GM12878 (cell line): ENCODE measurements at regions not wholly inside any gene's neighbourhood (a gene's known extent, or its start where the extent isn't known, plus 50 kb on each side); places are given as distances from the start of the nearest gene placed in this dataset.

Experiments
- ATAC-seq: fragments of 200-7000 bp; cut with Tn5 transposase; 3 replicates; pipeline ENCODE4 v1.9.1; 2020; ENCODE audit warnings: mild to moderate bottlenecking, moderate library complexity
- BruUV-seq: library from RNA; stranded (reverse); fragments of 400-500 nt; replicated peaks from 2 replicates; lab custom pipeline; 2021; lab: Mats Ljungman, UMichigan
- CTCF ChIA-PET: fragments of 300-600 bp; sonication (Branson Sonifier 250); formaldehyde crosslinking; extraction: SDS; loops from one replicate; lab custom pipeline; 2021; ENCODE audit warnings: inconsistent platforms; lab: Yijun Ruan, JAX
- POLR2A ChIA-PET: fragments of 350-600 bp; formaldehyde crosslinking; extraction: SDS; loops from one replicate; lab custom pipeline; 2021; ENCODE audit warnings: inconsistent platforms; lab: Charles Lee
- RAD21 ChIA-PET: fragments of 300-600 bp; sonication (Branson Sonifier 250); formaldehyde crosslinking; loops from one replicate; lab custom pipeline; 2023; ENCODE audit warnings: antibody characterized with exemption; ENCODE audit not compliant: unreplicated experiment; lab: Charles Lee
- SMC1A ChIA-PET: fragments of 300-600 bp; sonication (Branson Sonifier 250); formaldehyde crosslinking; loops from one replicate; lab custom pipeline; 2023; ENCODE audit not compliant: unreplicated experiment, uncharacterized antibody; lab: Charles Lee
- DNase-seq: peaks from one replicate; pipeline ENCODE4 v3.0.0-alpha.2; 2011; ENCODE audit warnings: low read depth, low spot score
- FAIRE-seq: peaks from 3 replicates; lab custom pipeline; 2011; peaks lifted over from hg19 to GRCh38; lab: Jason Lieb, UNC
- H2AFZ ChIP-seq: 2 replicates; pipeline ENCODE4 v1.6.0; 2011; ENCODE audit warnings: low read depth, low read length, control low read depth; ENCODE audit not compliant: control insufficient read depth
- H3K27ac ChIP-seq: 2 replicates; pipeline ENCODE4 v1.5.1; 2011; ENCODE audit warnings: control low read depth; ENCODE audit not compliant: control insufficient read depth, insufficient read depth
- H3K27me3 ChIP-seq, 2 experiments: replicated peaks in 1 of 2; 2 replicates each; pipeline versions ENCODE4 v1.6.0 to v1.6.1; 2011; ENCODE audit warnings: low read length in 1 of 2; ENCODE audit not compliant: control insufficient read depth in 2 of 2, insufficient read depth in 2 of 2
- H3K36me3 ChIP-seq, 2 experiments: 2 replicates each; pipeline ENCODE4 v1.5.1; 2011; ENCODE audit warnings: low read length in 1 of 2; ENCODE audit not compliant: control insufficient read depth in 2 of 2, insufficient read depth in 2 of 2
- H3K4me1 ChIP-seq: 2 replicates; pipeline ENCODE4 v1.6.1; 2011; ENCODE audit warnings: mild to moderate bottlenecking, low read length, moderate library complexity, mixed read lengths; ENCODE audit not compliant: control insufficient read depth, insufficient read depth
- H3K4me2 ChIP-seq: 2 replicates; pipeline ENCODE4 v1.6.0; 2011; ENCODE audit warnings: control low read depth; ENCODE audit not compliant: control insufficient read depth, insufficient read depth
- H3K4me3 ChIP-seq: fragments of 200-600 bp; sonication (generic); 2 replicates; pipeline ENCODE4 v1.5.1; 2016
- H3K79me2 ChIP-seq: 2 replicates; pipeline ENCODE4 v1.6.0; 2011; ENCODE audit warnings: low read length; ENCODE audit not compliant: control insufficient read depth, insufficient read depth
- H3K9ac ChIP-seq: 2 replicates; pipeline ENCODE4 v1.8.0; 2011; ENCODE audit warnings: low read length, control low read depth, mixed read lengths; ENCODE audit not compliant: control insufficient read depth, insufficient read depth
- H3K9me3 ChIP-seq: replicated peaks from 3 replicates; pipeline ENCODE4 v1.5.1; 2011; ENCODE audit warnings: mild to moderate bottlenecking, low read length; ENCODE audit not compliant: control insufficient read depth, insufficient read depth
- H4K20me1 ChIP-seq: 2 replicates; pipeline ENCODE4 v1.6.0; 2011; ENCODE audit not compliant: control insufficient read depth, insufficient read depth
- ASH2L ChIP-seq: fragments of 300-600, 200-600 bp; sonication (generic); IDR thresholded peaks from 2 replicates; pipeline ENCODE4 v1.6.1; 2017; ENCODE audit warnings: low read depth, mild to moderate bottlenecking, borderline replicate concordance
- ATF2 ChIP-seq: IDR thresholded peaks from 2 replicates; pipeline ENCODE4 v1.6.1; 2012; ENCODE audit warnings: low read length, inconsistent platforms
- EED ChIP-seq: sonication (generic); IDR thresholded peaks from 2 replicates; pipeline ENCODE4 v1.6.1; 2016; ENCODE audit warnings: antibody characterized with exemption, low read depth
- LARP7 ChIP-seq: fragments of 450-650 bp; IDR thresholded peaks from 2 replicates; pipeline ENCODE4 v1.6.1; 2017; ENCODE audit warnings: mild to moderate bottlenecking
- PBX3 ChIP-seq: IDR thresholded peaks from 2 replicates; pipeline ENCODE4 v1.6.1; 2011; ENCODE audit warnings: mild to moderate bottlenecking, low read depth, low read length, moderate library complexity; ENCODE audit not compliant: insufficient replicate concordance
- PKNOX1 ChIP-seq: fragments of 450-650 bp; IDR thresholded peaks from 2 replicates; pipeline ENCODE4 v1.6.1; 2016; ENCODE audit warnings: mild to moderate bottlenecking
- POLR2AphosphoS5 ChIP-seq: IDR thresholded peaks from 2 replicates; pipeline ENCODE4 v1.6.1; 2011; ENCODE audit warnings: mild to moderate bottlenecking, low read length, inconsistent platforms
- SIX5 ChIP-seq: IDR thresholded peaks from 2 replicates; pipeline ENCODE4 v1.6.1; 2011; ENCODE audit warnings: mild to moderate bottlenecking, low read depth, low read length, moderate library complexity; ENCODE audit not compliant: severe bottlenecking
- TCF12 ChIP-seq: IDR thresholded peaks from 2 replicates; pipeline ENCODE4 v1.6.1; 2011; ENCODE audit warnings: low read depth, mild to moderate bottlenecking, low read length
- WGBS: methylation state at CpG from one replicate; pipeline ENCODE4 v1.1.6; 2016; ENCODE audit warnings: low lambda C conversion rate; ENCODE audit not compliant: insufficient replicate concordance, insufficient coverage; ENCODE audit errors: missing lambda C conversion rate; 5-methylcytosine and 5-hydroxymethylcytosine counted together
- in situ Hi-C: fragments of 300-500 bp; cut with MboI; formaldehyde crosslinking; loops from 9 replicates; pipeline ENCODE4 v1.14.3; 2018; ENCODE audit warnings: mixed read lengths
- intact Hi-C: fragments of 100-400 bp; cut with micrococcal nuclease; formaldehyde crosslinking; loops from one replicate; pipeline ENCODE4 v1.14.2; 2022; ENCODE audit not compliant: unreplicated experiment
- TF ChIP-seq, protein P1 (sequence below): fragments of 450-650 bp; IDR thresholded peaks from 2 replicates; pipeline ENCODE4 v1.6.1; 2017; ENCODE audit warnings: mild to moderate bottlenecking, low read depth, inconsistent platforms; ENCODE audit not compliant: poor library complexity, severe bottlenecking
- TF ChIP-seq, protein P2 (sequence below): fragments of 450-650 bp; formaldehyde crosslinking; IDR thresholded peaks from 2 replicates; pipeline ENCODE4 v1.5.0; 2022; ENCODE audit warnings: mild to moderate bottlenecking, missing genetic modification characterization

- H3K4me3 ChIP-seq = peak overlapping the region; percentile 37; the same call in 1 of the 2 replicates
- peak overlapping the region; percentile 43 for H3K4me2 ChIP-seq
- ChIA-PET RAD21 (interaction anchor here (0.7 to 2.3 kb wide), 12 partner anchors 10 to 270 kb away, joined by 3 to 15 read pairs (median 6); partner anchors contain the start of gene NAMPT), SMC1A (interaction anchor here (0.7 to 2.8 kb wide), 20 partner anchors 8 to 248 kb away, joined by 3 to 20 read pairs (median 3); partner anchors contain the start of gene NAMPT), POLR2A (interaction anchor here (0.8 to 2.9 kb wide), 8 partner anchors 7 to 307 kb away, joined by 3 to 12 read pairs (median 3); partner anchors contain the start of gene NAMPT), CTCF (interaction anchor here (0.7 to 2.0 kb wide), 8 partner anchors 9 to 248 kb away, joined by 3 to 15 read pairs (median 4); no protein-coding TSS in a partner anchor)
- no peaks in the 10 kb centered on the region for H3K36me3 ChIP-seq
- H2AFZ ChIP-seq = peak overlapping the region; percentile 78
- H3K9me3 ChIP-seq = no peaks in the 10 kb centered on the region; the same call in 2 of the 3 replicates
- TSS peak; percentile 99 for BruUV-seq
- intact Hi-C loops (loop anchor here (2.0 kb wide), 2 partner anchors 78 to 140 kb away; partner anchors contain the start of gene NAMPT), in situ Hi-C loops (no loop called here)
- H3K27ac ChIP-seq = peak overlapping the region; percentile 81
- ATAC-seq = peak; percentile 94
- DNase-seq = peak; percentile 93
- WGBS = under 1% methylated on average over 7 of the region's 7 CpGs
- no peaks in the 10 kb centered on the region for H3K27me3 ChIP-seq
- peak overlapping the region; percentile 43 for H3K9ac ChIP-seq
- peak; percentile 95 for FAIRE-seq
- no peaks in the 10 kb centered on the region for H4K20me1 ChIP-seq
- no peaks in the 10 kb centered on the region for H3K79me2 ChIP-seq
- H3K4me1 ChIP-seq = peaks cover 23% of the 10 kb centered on the region
- TF ChIP-seq EED (peak; percentile 82), TCF12 (0 out of 2 replicates have a peak, but pooled peaks have one; percentile 23), SIX5 (no peak), ATF2 (peak; percentile 73), PKNOX1 (peak; percentile 90), ASH2L (peak; percentile 49; the same call in 1 of the 2 replicates), PBX3 (peak; percentile 79), LARP7 (0 out of 2 replicates have a peak, but pooled peaks have one; percentile 39), POLR2AphosphoS5 (peak; percentile 70)
- TF ChIP-seq, protein P1, sequence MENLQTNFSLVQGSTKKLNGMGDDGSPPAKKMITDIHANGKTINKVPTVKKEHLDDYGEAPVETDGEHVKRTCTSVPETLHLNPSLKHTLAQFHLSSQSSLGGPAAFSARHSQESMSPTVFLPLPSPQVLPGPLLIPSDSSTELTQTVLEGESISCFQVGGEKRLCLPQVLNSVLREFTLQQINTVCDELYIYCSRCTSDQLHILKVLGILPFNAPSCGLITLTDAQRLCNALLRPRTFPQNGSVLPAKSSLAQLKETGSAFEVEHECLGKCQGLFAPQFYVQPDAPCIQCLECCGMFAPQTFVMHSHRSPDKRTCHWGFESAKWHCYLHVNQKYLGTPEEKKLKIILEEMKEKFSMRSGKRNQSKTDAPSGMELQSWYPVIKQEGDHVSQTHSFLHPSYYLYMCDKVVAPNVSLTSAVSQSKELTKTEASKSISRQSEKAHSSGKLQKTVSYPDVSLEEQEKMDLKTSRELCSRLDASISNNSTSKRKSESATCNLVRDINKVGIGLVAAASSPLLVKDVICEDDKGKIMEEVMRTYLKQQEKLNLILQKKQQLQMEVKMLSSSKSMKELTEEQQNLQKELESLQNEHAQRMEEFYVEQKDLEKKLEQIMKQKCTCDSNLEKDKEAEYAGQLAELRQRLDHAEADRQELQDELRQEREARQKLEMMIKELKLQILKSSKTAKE = peak; percentile 14
- TF ChIP-seq, protein P2, sequence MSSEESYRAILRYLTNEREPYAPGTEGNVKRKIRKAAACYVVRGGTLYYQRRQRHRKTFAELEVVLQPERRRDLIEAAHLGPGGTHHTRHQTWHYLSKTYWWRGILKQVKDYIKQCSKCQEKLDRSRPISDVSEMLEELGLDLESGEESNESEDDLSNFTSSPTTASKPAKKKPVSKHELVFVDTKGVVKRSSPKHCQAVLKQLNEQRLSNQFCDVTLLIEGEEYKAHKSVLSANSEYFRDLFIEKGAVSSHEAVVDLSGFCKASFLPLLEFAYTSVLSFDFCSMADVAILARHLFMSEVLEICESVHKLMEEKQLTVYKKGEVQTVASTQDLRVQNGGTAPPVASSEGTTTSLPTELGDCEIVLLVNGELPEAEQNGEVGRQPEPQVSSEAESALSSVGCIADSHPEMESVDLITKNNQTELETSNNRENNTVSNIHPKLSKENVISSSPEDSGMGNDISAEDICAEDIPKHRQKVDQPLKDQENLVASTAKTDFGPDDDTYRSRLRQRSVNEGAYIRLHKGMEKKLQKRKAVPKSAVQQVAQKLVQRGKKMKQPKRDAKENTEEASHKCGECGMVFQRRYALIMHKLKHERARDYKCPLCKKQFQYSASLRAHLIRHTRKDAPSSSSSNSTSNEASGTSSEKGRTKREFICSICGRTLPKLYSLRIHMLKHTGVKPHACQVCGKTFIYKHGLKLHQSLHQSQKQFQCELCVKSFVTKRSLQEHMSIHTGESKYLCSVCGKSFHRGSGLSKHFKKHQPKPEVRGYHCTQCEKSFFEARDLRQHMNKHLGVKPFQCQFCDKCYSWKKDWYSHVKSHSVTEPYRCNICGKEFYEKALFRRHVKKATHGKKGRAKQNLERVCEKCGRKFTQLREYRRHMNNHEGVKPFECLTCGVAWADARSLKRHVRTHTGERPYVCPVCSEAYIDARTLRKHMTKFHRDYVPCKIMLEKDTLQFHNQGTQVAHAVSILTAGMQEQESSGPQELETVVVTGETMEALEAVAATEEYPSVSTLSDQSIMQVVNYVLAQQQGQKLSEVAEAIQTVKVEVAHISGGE = no peak
Observed at GRCh38 chr7:106425017-106425719, 140.4 kb upstream of the NAMPT start.
